Heart left ventricle (tissue), 13 donors: ENCODE measurements at regions not wholly inside any gene's neighbourhood (a gene's known extent, or its start where the extent isn't known, plus 50 kb on each side); places are given as distances from the start of the nearest gene placed in this dataset.

ENCODE experiments used
- CTCF ChIP-seq, 12 donors: fragments of 200-600 bp; sonication (generic) in 4 of 12; IDR thresholded peaks; one replicate each; pipeline versions ENCODE4 v1.5.0 to v1.8.0; 2018 to 2022; ENCODE audit warnings: antibody characterized with exemption in 12 of 12, mild to moderate bottlenecking in 5 of 12
- POLR2A ChIP-seq, 2 donors: fragments of 450-650 bp; IDR thresholded peaks; one replicate each; pipeline ENCODE4 v1.6.1; 2017; ENCODE audit warnings: antibody characterized with exemption in 2 of 2, mild to moderate bottlenecking in 2 of 2, moderate library complexity in 2 of 2
- donor health status: ischemic (EF 13 %, LVEDD 7.1; RV severe dilation, severe dysfunction).
- donor health status: DM: no; HTN: yes; CAD: no.
- donor health status: DM: no; HTN: no; CAD: no.
- donor health status: ischemic (EF 25% LVEDD 6.9; RV normal size, moderate dysfunction).
- donor health status: ischemic (EF 25% LVEDD 5.7; RV mildly dilated, moderate dysfunction).
- donor health status: ischemic (EF 35%, LVEDD 5.7; RV mildly dilated, moderate dysfunction).
- donor health status: nonischemic (EF 11% LVEDD 7.7; RV severe dilation, severe dysfunction).
- donor health status: DM: yes; HTN: yes; CAD: no.
- donor health status: PGD.
- donor health status: ischemic (EF 29% LVEDD 5.4; RV normal size, mild dysfunction).
- donor health status: nonischemic (EF 23%, LVEDD 6.1; RV moderate dilation, normal function).

- TF ChIP-seq CTCF (IDR thresholded peaks at IDR 0.05) = no peak
- TF ChIP-seq POLR2A (IDR thresholded peaks at IDR 0.05) = no peak
These were observed 96.6 kb upstream of the CHD2 start for GRCh38 chr15:92803536-92803851.
